A549 (cell line): ENCODE measurements at regions not wholly inside any gene's neighbourhood (a gene's known extent, or its start where the extent isn't known, plus 50 kb on each side); places are given as distances from the start of the nearest gene placed in this dataset.
A peak's percentile ranks its signal among the peaks of the same experiment; 100 is the strongest.

Source experiments
- ATAC-seq, 2 experiments: fragments of 200-7000 bp in 1 of 2; fragments of >200 bp in 1 of 2; cut with Nextera tagmentation in 1 of 2; cut with Tn5 transposase in 1 of 2; 3 replicates each; pipeline versions ENCODE4 v1.8.0 to v1.9.1; 2018 to 2020; ENCODE audit warnings: mild to moderate bottlenecking in 1 of 2, moderate library complexity in 1 of 2
- CTCF ChIA-PET: fragments of 300-600 bp; sonication (Branson Sonifier 250); formaldehyde crosslinking; extraction: SDS; loops from one replicate; lab custom pipeline; 2021; ENCODE audit warnings: antibody characterized with exemption, inconsistent platforms; lab: Yijun Ruan, JAX
- POLR2A ChIA-PET: fragments of 350-600 bp; formaldehyde crosslinking; extraction: SDS; loops from one replicate; lab custom pipeline; 2021; ENCODE audit warnings: antibody characterized with exemption, inconsistent platforms; lab: Yijun Ruan, JAX
- DNase-seq, 2 experiments: peaks; one replicate each; pipeline versions ENCODE4 v3.0.0 to v3.0.0-alpha.2; 2011 to 2016; ENCODE audit warnings: low read depth in 1 of 2, low spot score in 1 of 2
- FAIRE-seq: peaks from 2 replicates; lab custom pipeline; 2011; peaks lifted over from hg19 to GRCh38; lab: Jason Lieb, UNC
- H3K27ac ChIP-seq, 2 experiments: fragments of >200 bp; sonication (Bioruptor Twin); formaldehyde crosslinking; 3 replicates each; pipeline ENCODE4 v1.5.1; 2016 to 2017
- H3K4me1 ChIP-seq: fragments of >200 bp; sonication (Bioruptor Twin); formaldehyde crosslinking; 3 replicates; pipeline ENCODE4 v1.6.1; 2016
- H3K4me2 ChIP-seq: fragments of >200 bp; sonication (Bioruptor Twin); formaldehyde crosslinking; 3 replicates; pipeline ENCODE4 v1.6.1; 2016
- H3K4me3 ChIP-seq: fragments of >200 bp; sonication (Bioruptor Twin); formaldehyde crosslinking; 3 replicates; pipeline ENCODE4 v1.5.1; 2016
- H3K9me3 ChIP-seq: fragments of >200 bp; sonication (Bioruptor Twin); formaldehyde crosslinking; 3 replicates; pipeline ENCODE4 v1.6.1; 2016
- CEBPB ChIP-seq, 2 experiments: fragments of >200 bp in 1 of 2; sonication (Bioruptor Twin) in 1 of 2; formaldehyde crosslinking in 1 of 2; IDR thresholded peaks; 2 replicates each; pipeline ENCODE4 v1.6.1; 2012 to 2016
- CTCF ChIP-seq: fragments of >200 bp; sonication (Bioruptor Twin); formaldehyde crosslinking; IDR thresholded peaks from 3 replicates; pipeline ENCODE4 v1.5.1; 2016
- EHF ChIP-seq: fragments of 250-450 bp; sonication (Bioruptor Pico); IDR thresholded peaks from 2 replicates; pipeline ENCODE4 v1.5.0; 2020; ENCODE audit warnings: mild to moderate bottlenecking
- ESRRA ChIP-seq: fragments of 150-350 bp; IDR thresholded peaks from 2 replicates; pipeline ENCODE4 v1.6.1; 2014; ENCODE audit warnings: mild to moderate bottlenecking, low read length, borderline replicate concordance
- FOSB ChIP-seq: fragments of 250-450 bp; sonication (Bioruptor Pico); IDR thresholded peaks from 2 replicates; pipeline ENCODE4 v1.5.0; 2020; ENCODE audit warnings: mild to moderate bottlenecking, moderate library complexity
- FOSL2 ChIP-seq, 2 experiments: fragments of 450-650 bp in 1 of 2; fragments of >200 bp in 1 of 2; sonication (Bioruptor Twin) in 1 of 2; formaldehyde crosslinking; IDR thresholded peaks; 2 replicates each; pipeline versions ENCODE4 v1.5.0 to v1.6.1; 2016 to 2020; ENCODE audit warnings: mild to moderate bottlenecking in 1 of 2, moderate library complexity in 1 of 2
- GATA3 ChIP-seq: IDR thresholded peaks from 2 replicates; pipeline ENCODE4 v1.6.1; 2012; ENCODE audit warnings: borderline replicate concordance
- HES2 ChIP-seq: fragments of >200 bp; sonication (Bioruptor Twin); formaldehyde crosslinking; IDR thresholded peaks from 2 replicates; pipeline ENCODE4 v1.6.1; 2016
- HMGXB4 ChIP-seq: fragments of 250-450 bp; sonication (Bioruptor Pico); IDR thresholded peaks from 2 replicates; pipeline ENCODE4 v1.5.0; 2021; ENCODE audit warnings: mild to moderate bottlenecking, moderate library complexity, borderline replicate concordance
- HOXB13 ChIP-seq: fragments of 250-450 bp; sonication (Bioruptor Pico); IDR thresholded peaks from 2 replicates; pipeline ENCODE4 v1.5.0; 2020; ENCODE audit warnings: low read depth, mild to moderate bottlenecking, moderate library complexity
- JUNB ChIP-seq: fragments of >200 bp; sonication (Bioruptor Twin); formaldehyde crosslinking; IDR thresholded peaks from 2 replicates; pipeline ENCODE4 v1.6.1; 2016
- KDM1A ChIP-seq: fragments of 200-600 bp; sonication (generic); IDR thresholded peaks from 2 replicates; pipeline ENCODE4 v1.6.1; 2016; ENCODE audit warnings: low read depth, mild to moderate bottlenecking
- KDM5A ChIP-seq: fragments of 200-600 bp; sonication (generic); IDR thresholded peaks from 2 replicates; pipeline ENCODE4 v1.6.1; 2016; ENCODE audit warnings: antibody characterized with exemption, mild to moderate bottlenecking
- MAX ChIP-seq: IDR thresholded peaks from 2 replicates; pipeline ENCODE4 v1.6.1; 2012
- NFE2L2 ChIP-seq: fragments of 150-350 bp; conservative IDR thresholded peaks from 2 replicates; pipeline ENCODE4 v1.6.1; 2014; ENCODE audit warnings: low read length
- POLR2AphosphoS2 ChIP-seq: conservative IDR thresholded peaks from 2 replicates; pipeline ENCODE4 v1.6.1; 2012; ENCODE audit warnings: low read length, improper control_type of control experiment, inconsistent platforms
- RCOR1 ChIP-seq: fragments of 150-350 bp; IDR thresholded peaks from 2 replicates; pipeline ENCODE4 v1.6.1; 2014; ENCODE audit warnings: antibody characterized with exemption, low read length, low read depth
- TFCP2L1 ChIP-seq: fragments of 250-450 bp; sonication (Bioruptor Pico); IDR thresholded peaks from 2 replicates; pipeline ENCODE4 v1.5.0; 2021; ENCODE audit warnings: mild to moderate bottlenecking
- ZC3H11A ChIP-seq: fragments of 450-650 bp; IDR thresholded peaks from 2 replicates; pipeline ENCODE4 v1.6.1; 2014; ENCODE audit warnings: antibody characterized with exemption, mild to moderate bottlenecking
- WGBS: methylation state at CpG from one replicate; pipeline ENCODE4 v1.1.6; 2017; ENCODE audit errors: missing lambda C conversion rate; 5-methylcytosine and 5-hydroxymethylcytosine counted together

GRCh38 chr3:44100298-44100695 is 141.4 kb upstream of the TOPAZ1 start:
- ChIA-PET POLR2A (no interaction called here), CTCF (no interaction called here)
- TF ChIP-seq POLR2AphosphoS2 (no peak), NFE2L2 (no peak), FOSB (CRISPR knock-in tag) (no peak), HOXB13 (CRISPR knock-in tag) (no peak), HES2 (no peak), CEBPB (IDR thresholded peaks at IDR 0.05) (no peak)
- H3K9me3 ChIP-seq, result no peaks in the 10 kb centered on the region
- H3K4me1 ChIP-seq, result peaks cover 28% of the 10 kb centered on the region
- 94% methylated on average over 1 of the region's 2 CpGs for WGBS
- no peak overlapping the region for H3K27ac ChIP-seq
- FAIRE-seq (no peak), DNase-seq (no peak), ATAC-seq (no peak)
- H3K4me3 ChIP-seq, result no peak overlapping the region
- no peak overlapping the region for H3K4me2 ChIP-seq

- ATAC-seq, result peak; percentile 41 to 46; a peak in 4 of 6 replicates
- Histone ChIP-seq H3K9me3 (no peaks in the 10 kb centered on the region), H3K4me2 (0 out of 3 replicates have a peak overlapping the region, but pooled peaks have one; percentile 11), H3K27ac (no peak overlapping the region), H3K4me1 (peaks cover 36% of the 10 kb centered on the region), H3K4me3 (no peak overlapping the region)
- CTCF ChIA-PET, result no interaction called here
- TF ChIP-seq FOSB (CRISPR knock-in tag) (no peak), EHF (CRISPR knock-in tag) (no peak), ZC3H11A (no peak), CTCF (no peak), HMGXB4 (CRISPR knock-in tag) (no peak), KDM1A (no peak), ESRRA (no peak), KDM5A (no peak), RCOR1 (no peak), POLR2AphosphoS2 (no peak)
- 64% methylated on average over 2 of the region's 2 CpGs for WGBS
- DNase-seq, result no peak
- POLR2A ChIA-PET, result no interaction called here
- no peak for FAIRE-seq
Measured at GRCh38 chr3:44104043-44104442, 137.6 kb upstream of the TOPAZ1 start.

- Histone ChIP-seq H3K4me1 (peaks cover 36% of the 10 kb centered on the region), H3K4me2 (peak overlapping the region; percentile 36; the same call in 1 of the 3 replicates), H3K9me3 (no peaks in the 10 kb centered on the region), H3K4me3 (no peak overlapping the region), H3K27ac (no peak overlapping the region)
- 31% methylated on average over 4 of the region's 4 CpGs for WGBS
- POLR2A ChIA-PET, result no interaction called here
- CTCF ChIA-PET, result no interaction called here
- TF ChIP-seq FOSL2 (IDR thresholded peaks at IDR 0.05), result peak; percentile 53
- peak; percentile 81 for TF ChIP-seq FOSL2 (CRISPR knock-in tag; IDR thresholded peaks at IDR 0.05)
- 0 out of 2 replicates have a peak, but pooled peaks have one; percentile 25 for TF ChIP-seq MAX
- TF ChIP-seq TFCP2L1 (CRISPR knock-in tag), result no peak
- peak; percentile 23; the same call in 1 of the 2 replicates for TF ChIP-seq JUNB
- TF ChIP-seq GATA3, result no peak
- FAIRE-seq (no peak), DNase-seq (peak; percentile 38 to 80), ATAC-seq (peak; percentile 87 to 94)
Measured at GRCh38 chr3:44104668-44105321, 136.9 kb upstream of the TOPAZ1 start.
